SK-N-SH (cell line): ENCODE measurements at regions not wholly inside any gene's neighbourhood (a gene's known extent, or its start where the extent isn't known, plus 50 kb on each side); places are given as distances from the start of the nearest gene placed in this dataset.

Experiments used
- CTCF ChIA-PET: fragments of 300-600, 350-600 bp; formaldehyde crosslinking; extraction: SDS; loops from one replicate; lab custom pipeline; 2021; lab: Yijun Ruan, JAX
- POLR2A ChIA-PET: fragments of 350-600 bp; sonication (Branson Sonifier 250); formaldehyde crosslinking; extraction: SDS; loops from one replicate; lab custom pipeline; 2020; ENCODE audit warnings: antibody characterized with exemption, inconsistent platforms; lab: Yijun Ruan, JAX
- DNase-seq: peaks from one replicate; pipeline ENCODE4 v3.0.0; 2012
- H2AFZ ChIP-seq: fragments of 200-600 bp; sonication (generic); 2 replicates; pipeline ENCODE4 v1.8.1; 2016; ENCODE audit warnings: antibody characterized with exemption, mild to moderate bottlenecking, low read depth
- H3F3A ChIP-seq: fragments of 200-600 bp; sonication (generic); replicated peaks from 2 replicates; pipeline ENCODE3; 2016; ENCODE audit warnings: antibody characterized with exemption, mild to moderate bottlenecking; ENCODE audit not compliant: insufficient read depth
- H3K27ac ChIP-seq, 2 experiments: fragments of 200-500 bp in 1 of 2; fragments of 200-600 bp in 1 of 2; sonication (Bioruptor generic) in 1 of 2; sonication (generic), shearing (Covaris generic) in 1 of 2; 2 replicates each; pipeline versions ENCODE4 v1.5.1 to v1.6.1; 2014 to 2016; ENCODE audit warnings: low read depth in 2 of 2, inconsistent platforms in 1 of 2, low read length in 1 of 2, mild to moderate bottlenecking in 1 of 2, mixed read lengths in 1 of 2
- H3K27me3 ChIP-seq: fragments of 200-600 bp; sonication (generic), shearing (Covaris generic); 2 replicates; pipeline ENCODE4 v1.6.1; 2016; ENCODE audit warnings: mixed run types; ENCODE audit not compliant: insufficient read depth
- H3K36me3 ChIP-seq, 2 experiments: fragments of 200-500 bp in 1 of 2; fragments of 200-600 bp in 1 of 2; sonication (Bioruptor generic) in 1 of 2; sonication (generic) in 1 of 2; replicated peaks in 1 of 2; 2 replicates each; pipeline versions ENCODE3 to v1.5.1; 2014 to 2016; ENCODE audit warnings: low read length in 1 of 2, mild to moderate bottlenecking in 1 of 2; ENCODE audit not compliant: insufficient read depth in 2 of 2, control insufficient read depth in 1 of 2
- H3K4me1 ChIP-seq, 2 experiments: fragments of 200-500 bp in 1 of 2; fragments of 200-600 bp in 1 of 2; sonication (Bioruptor generic) in 1 of 2; sonication (generic), shearing (Covaris generic) in 1 of 2; 2 replicates each; pipeline versions ENCODE4 v1.5.1 to v1.6.1; 2014 to 2016; ENCODE audit warnings: low read depth in 1 of 2, low read length in 1 of 2, mixed run types in 1 of 2; ENCODE audit not compliant: insufficient read depth in 2 of 2, control insufficient read depth in 1 of 2
- H3K4me2 ChIP-seq: fragments of 200-600 bp; sonication (generic), shearing (Covaris generic); 2 replicates; pipeline ENCODE4 v1.6.1; 2017; ENCODE audit warnings: mixed run types
- H3K4me3 ChIP-seq, 2 experiments: fragments of 200-500 bp in 1 of 2; fragments of 200-600 bp in 1 of 2; sonication (Bioruptor generic) in 1 of 2; sonication (generic), shearing (Covaris generic) in 1 of 2; 2 replicates each; pipeline versions ENCODE4 v1.5.1 to v1.8.1; 2014 to 2016; ENCODE audit warnings: low read depth in 2 of 2, inconsistent platforms in 1 of 2, low read length in 1 of 2, mild to moderate bottlenecking in 1 of 2, mixed read lengths in 1 of 2, moderate library complexity in 1 of 2
- H3K79me2 ChIP-seq: fragments of 200-600 bp; sonication (generic); 2 replicates; pipeline ENCODE4 v1.8.1; 2017; ENCODE audit warnings: mild to moderate bottlenecking; ENCODE audit not compliant: insufficient read depth
- H3K9ac ChIP-seq: fragments of 200-600 bp; sonication (generic); 2 replicates; pipeline ENCODE4 v1.6.1; 2017; ENCODE audit warnings: mixed run types
- H3K9me2 ChIP-seq: fragments of 200-600 bp; sonication (generic); 2 replicates; pipeline ENCODE4 v1.6.1; 2017; ENCODE audit warnings: mixed run types
- H3K9me3 ChIP-seq: fragments of 200-600 bp; sonication (generic); 2 replicates; pipeline ENCODE4 v1.6.1; 2017; ENCODE audit warnings: mixed run types, mild to moderate bottlenecking, moderate library complexity
- H4K20me1 ChIP-seq: fragments of 200-600 bp; sonication (generic); 2 replicates; pipeline ENCODE4 v1.6.1; 2017; ENCODE audit warnings: mild to moderate bottlenecking, mixed run types; ENCODE audit not compliant: insufficient read depth
- ELF1 ChIP-seq: IDR thresholded peaks from 2 replicates; pipeline ENCODE4 v1.4.0; 2012
- EZH2phosphoT487 ChIP-seq: fragments of 200-600 bp; sonication (generic); IDR thresholded peaks from 2 replicates; pipeline ENCODE4 v1.6.1; 2017; ENCODE audit warnings: low read depth, mixed run types, mild to moderate bottlenecking, antibody characterized with exemption, moderate library complexity, borderline replicate concordance
- FOXJ3 ChIP-seq: sonication (generic); formaldehyde crosslinking; IDR thresholded peaks from 2 replicates; pipeline ENCODE4 v1.5.1; 2020; ENCODE audit warnings: mild to moderate bottlenecking, missing genetic modification reagents
- IRF3 ChIP-seq: fragments of 150-350 bp; IDR thresholded peaks from 2 replicates; pipeline ENCODE4 v1.6.1; 2016; ENCODE audit warnings: mild to moderate bottlenecking, low read depth, low read length
- POLR2AphosphoS5 ChIP-seq: IDR thresholded peaks from 2 replicates; pipeline ENCODE4 v1.6.1; 2012; ENCODE audit warnings: low read depth, low read length
- RAD21 ChIP-seq: IDR thresholded peaks from 2 replicates; pipeline ENCODE4 v1.6.1; 2012; ENCODE audit warnings: mild to moderate bottlenecking, low read length
- RFX5 ChIP-seq: IDR thresholded peaks from 2 replicates; pipeline ENCODE4 v1.6.1; 2012; ENCODE audit warnings: mild to moderate bottlenecking, improper control_type of control experiment, low read length
- SIN3A ChIP-seq: IDR thresholded peaks from 2 replicates; pipeline ENCODE4 v1.6.1; 2012; ENCODE audit warnings: low read depth, mild to moderate bottlenecking, low read length, moderate library complexity, borderline replicate concordance
- TEAD4 ChIP-seq: IDR thresholded peaks from 2 replicates; pipeline ENCODE4 v1.4.0; 2012; ENCODE audit warnings: mild to moderate bottlenecking, borderline replicate concordance; ENCODE audit not compliant: insufficient read depth
- WGBS: methylation state at CpG from one replicate; pipeline ENCODE4 v1.1.6; 2017; ENCODE audit warnings: low lambda C conversion rate; 5-methylcytosine and 5-hydroxymethylcytosine counted together
- TF ChIP-seq, protein P1 (sequence below): IDR thresholded peaks from 2 replicates; pipeline ENCODE4 v1.4.0; 2012; ENCODE audit warnings: low read depth, borderline replicate concordance

GRCh38 chr6:71410681-71411080 is 122.1 kb downstream of the OGFRL1 start (continued):
- TF ChIP-seq, protein P1, sequence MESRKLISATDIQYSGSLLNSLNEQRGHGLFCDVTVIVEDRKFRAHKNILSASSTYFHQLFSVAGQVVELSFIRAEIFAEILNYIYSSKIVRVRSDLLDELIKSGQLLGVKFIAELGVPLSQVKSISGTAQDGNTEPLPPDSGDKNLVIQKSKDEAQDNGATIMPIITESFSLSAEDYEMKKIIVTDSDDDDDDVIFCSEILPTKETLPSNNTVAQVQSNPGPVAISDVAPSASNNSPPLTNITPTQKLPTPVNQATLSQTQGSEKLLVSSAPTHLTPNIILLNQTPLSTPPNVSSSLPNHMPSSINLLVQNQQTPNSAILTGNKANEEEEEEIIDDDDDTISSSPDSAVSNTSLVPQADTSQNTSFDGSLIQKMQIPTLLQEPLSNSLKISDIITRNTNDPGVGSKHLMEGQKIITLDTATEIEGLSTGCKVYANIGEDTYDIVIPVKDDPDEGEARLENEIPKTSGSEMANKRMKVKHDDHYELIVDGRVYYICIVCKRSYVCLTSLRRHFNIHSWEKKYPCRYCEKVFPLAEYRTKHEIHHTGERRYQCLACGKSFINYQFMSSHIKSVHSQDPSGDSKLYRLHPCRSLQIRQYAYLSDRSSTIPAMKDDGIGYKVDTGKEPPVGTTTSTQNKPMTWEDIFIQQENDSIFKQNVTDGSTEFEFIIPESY: no peak
- TF ChIP-seq ELF1: no peak
- no peak for TF ChIP-seq POLR2AphosphoS5
- no peak for TF ChIP-seq IRF3
- no peak for TF ChIP-seq RAD21

DNA sequence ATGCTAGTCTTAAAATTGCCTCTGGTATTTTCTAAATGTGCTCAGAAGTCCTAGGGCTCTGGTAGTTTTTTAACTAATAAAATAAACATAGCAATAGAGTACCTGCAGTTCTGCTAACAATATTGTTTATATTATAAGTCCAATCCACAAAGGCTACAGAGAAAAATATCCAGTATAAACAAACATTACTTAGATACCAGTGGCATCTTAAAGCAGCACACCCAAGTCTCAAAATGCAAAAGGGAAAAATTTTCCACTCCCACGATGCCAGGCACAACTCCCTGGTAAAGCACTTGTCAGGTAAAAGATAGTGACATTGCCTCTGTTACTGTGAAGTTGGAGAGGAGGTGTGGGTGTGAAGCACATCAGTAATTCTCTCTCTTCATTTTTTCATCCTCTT is 123.3 kb downstream of the OGFRL1 start:
- Histone ChIP-seq H2AFZ (no peak overlapping the region), H3K27me3 (no peaks in the 10 kb centered on the region), H3K4me3 (no peak overlapping the region), H3K9me2 (no peaks in the 10 kb centered on the region), H3K79me2 (no peaks in the 10 kb centered on the region; the same call in 1 of the 2 replicates), H3K9ac (no peak overlapping the region), H3K4me2 (no peak overlapping the region), H3K4me1 (peaks cover 3 to 13% of the 10 kb centered on the region in 2 experiments; a peak in 2 of 4 replicates), H3K9me3 (no peaks in the 10 kb centered on the region), H3K27ac (no peak overlapping the region), H3F3A (no peaks in the 10 kb centered on the region), H3K36me3 (peaks cover 19 to 25% of the 10 kb centered on the region in 2 experiments), H4K20me1 (no peaks in the 10 kb centered on the region)
- 30% methylated on average over 1 of the region's 1 CpG for WGBS
- ChIA-PET CTCF (interaction anchor here (0.6 kb wide), 1 partner anchor 40 kb away, joined by 3 read pairs; no protein-coding TSS in a partner anchor), POLR2A (no interaction called here)
- TF ChIP-seq RAD21: no peak
- TF ChIP-seq EZH2phosphoT487: no peak
- no peak for TF ChIP-seq FOXJ3
- no peak for TF ChIP-seq ELF1
- no peak for TF ChIP-seq RFX5
- TF ChIP-seq SIN3A: no peak
- no peak for TF ChIP-seq IRF3
- TF ChIP-seq TEAD4: no peak
- no peak for DNase-seq
